Heart right ventricle (tissue), 16 donors: ENCODE measurements at regions not wholly inside any gene's neighbourhood (a gene's known extent, or its start where the extent isn't known, plus 50 kb on each side); places are given as distances from the start of the nearest gene placed in this dataset.

Experiments
- ATAC-seq, 8 donors: fragments of 200-7000 bp; cut with Tn5 transposase; one replicate each; pipeline ENCODE4 v1.9.1; 2020; ENCODE audit warnings: mild to moderate bottlenecking in 8 of 8, moderate library complexity in 8 of 8, moderate number of reproducible peaks in 1 of 8
- DNase-seq, 2 donors: peaks; one replicate each; pipeline ENCODE4 v3.0.0-alpha.2; 2020
- H3K27ac ChIP-seq, 10 donors: fragments of 200-600 bp; sonication (generic) in 2 of 10; one replicate each; pipeline versions ENCODE4 v1.5.0 to v1.8.0; 2020 to 2022; ENCODE audit warnings: mild to moderate bottlenecking in 3 of 10
- H3K27me3 ChIP-seq, 7 donors: fragments of 200-600 bp; one replicate each; pipeline ENCODE4 v1.8.0; 2021 to 2022; ENCODE audit warnings: mild to moderate bottlenecking in 2 of 7
- H3K36me3 ChIP-seq, 9 donors: fragments of 200-600 bp; sonication (generic) in 1 of 9; one replicate each; pipeline versions ENCODE4 v1.5.0 to v1.8.0; 2020 to 2022; ENCODE audit warnings: mild to moderate bottlenecking in 2 of 9
- H3K4me1 ChIP-seq, 9 donors: fragments of 200-600 bp; sonication (generic) in 1 of 9; one replicate each; pipeline versions ENCODE4 v1.5.0 to v1.8.0; 2020 to 2022; ENCODE audit warnings: mild to moderate bottlenecking in 4 of 9
- H3K4me3 ChIP-seq, 10 donors: fragments of 200-600 bp; sonication (generic) in 2 of 10; one replicate each; pipeline versions ENCODE4 v1.5.0 to v1.8.0; 2020 to 2022; ENCODE audit warnings: mild to moderate bottlenecking in 7 of 10, moderate library complexity in 2 of 10
- H3K9me3 ChIP-seq, 11 donors: fragments of 200-600 bp in 10 of 11; sonication (generic) in 2 of 11; one replicate each; pipeline versions ENCODE4 v1.5.0 to v1.8.0; 2013 to 2022; ENCODE audit warnings: mild to moderate bottlenecking in 2 of 11, control low read depth in 1 of 11, moderate library complexity in 1 of 11
- WGBS, 2 donors: extraction: QIAGEN DNeasy Blood & Tissue Kit; methylation state at CpG; one replicate each; pipeline ENCODE4 v1.1.7; 2013; ENCODE audit warnings: inconsistent platforms in 1 of 2; 5-methylcytosine and 5-hydroxymethylcytosine counted together
- intact Hi-C, 10 donors: fragments of 100-400 bp; cut with DNase I; formaldehyde crosslinking; loops; one replicate each; pipeline versions ENCODE4 v1.11.1 to v1.14.2; 2022
- TF ChIP-seq, protein P1 (sequence below), 9 donors: fragments of 200-600 bp; sonication (generic) in 2 of 9; IDR thresholded peaks; one replicate each; pipeline versions ENCODE4 v1.5.0 to v1.8.0; 2021 to 2022; ENCODE audit warnings: antibody characterized with exemption in 9 of 9, mild to moderate bottlenecking in 5 of 9, moderate library complexity in 1 of 9
- donor health status: Arrhythmogenic right ventricular cardiomyopathy.
- donor health status: ischemic (EF 13 %, LVEDD 7.1; RV severe dilation, severe dysfunction).
- donor health status: healthy with polysubstance abuse.
- donor health status: DM: no; HTN: yes; CAD: no.
- donor health status: DM: no; HTN: no; CAD: no.
- donor health status: ischemic (EF 25% LVEDD 6.9; RV normal size, moderate dysfunction).
- donor health status: ischemic (EF 25% LVEDD 5.7; RV mildly dilated, moderate dysfunction).
- donor health status: healthy.
- donor health status: DM: yes; HTN: yes; CAD: no.
- donor health status: Ischemic cardiomyopathy.
- donor health status: ischemic (EF 35%, LVEDD 5.7; RV mildly dilated, moderate dysfunction).
- donor health status: nonischemic (EF 11% LVEDD 7.7; RV severe dilation, severe dysfunction).
- donor health status: DM: yes; HTN: yes; CAD: no.
- donor health status: PGD.
- donor health status: ischemic (EF 29% LVEDD 5.4; RV normal size, mild dysfunction).
- donor health status: nonischemic (EF 23%, LVEDD 6.1; RV moderate dilation, normal function).

DNA sequence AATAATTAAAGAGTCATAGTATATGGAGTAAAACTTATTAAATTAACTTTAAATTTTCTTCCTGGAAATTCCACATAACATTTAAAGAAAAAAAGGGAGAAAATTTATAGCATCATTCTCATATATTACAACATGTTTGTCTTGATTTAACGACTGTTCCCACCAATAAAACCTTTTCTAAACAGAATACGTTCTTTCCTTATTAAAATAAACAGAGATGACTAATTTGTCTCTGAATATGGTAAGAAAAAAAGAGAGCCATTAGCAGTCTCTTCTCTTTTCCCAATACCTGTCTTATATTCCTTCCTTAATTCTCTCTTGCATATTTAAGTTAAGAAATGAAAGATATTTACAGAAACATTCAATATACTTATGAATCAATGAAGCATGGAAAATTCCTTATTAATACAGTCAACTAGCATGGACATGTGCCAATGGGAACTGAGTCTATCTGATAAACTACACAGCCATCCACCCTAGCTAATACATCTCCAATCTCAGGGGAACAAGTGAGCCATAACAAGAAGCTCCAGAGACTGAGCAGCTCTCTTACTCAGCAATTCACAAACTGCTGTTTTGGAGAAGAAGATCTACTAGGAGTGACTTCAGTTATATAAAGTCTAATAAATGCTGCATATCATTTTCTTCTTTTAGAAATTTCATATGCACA, 347.1 kb upstream of the MANEA start:
- 61 to 62% methylated on average over 2 of the region's 2 CpGs for WGBS, 2 donors
- intact Hi-C loops, result no loop called here
- H3K4me1 ChIP-seq, result no peaks in the 10 kb centered on the region

DNA sequence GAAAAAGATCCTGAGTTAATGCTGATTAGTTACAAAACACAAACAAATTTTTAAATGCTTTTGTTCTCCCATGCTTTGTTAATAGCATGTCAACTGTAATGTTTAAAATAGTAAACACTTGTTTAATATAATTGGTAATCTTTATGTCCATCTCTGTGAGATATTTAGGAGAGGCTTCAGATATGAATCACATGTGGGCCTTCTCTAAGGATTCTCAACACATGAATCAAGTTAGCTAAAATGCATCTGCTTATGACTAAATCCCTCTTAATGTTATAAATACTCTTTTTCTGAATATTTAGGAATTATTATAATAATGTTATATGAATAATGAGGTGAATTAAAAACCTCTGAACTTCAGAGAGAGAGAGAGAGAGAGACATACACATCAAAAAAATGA, 345.9 kb upstream of the MANEA start:
- no peak overlapping the region for H3K27ac ChIP-seq
- DNase-seq, result no peak
- intact Hi-C loops, result no loop called here
- no peaks in the 10 kb centered on the region for H3K9me3 ChIP-seq
- no peaks in the 10 kb centered on the region for H3K36me3 ChIP-seq
- TF ChIP-seq, protein P1, sequence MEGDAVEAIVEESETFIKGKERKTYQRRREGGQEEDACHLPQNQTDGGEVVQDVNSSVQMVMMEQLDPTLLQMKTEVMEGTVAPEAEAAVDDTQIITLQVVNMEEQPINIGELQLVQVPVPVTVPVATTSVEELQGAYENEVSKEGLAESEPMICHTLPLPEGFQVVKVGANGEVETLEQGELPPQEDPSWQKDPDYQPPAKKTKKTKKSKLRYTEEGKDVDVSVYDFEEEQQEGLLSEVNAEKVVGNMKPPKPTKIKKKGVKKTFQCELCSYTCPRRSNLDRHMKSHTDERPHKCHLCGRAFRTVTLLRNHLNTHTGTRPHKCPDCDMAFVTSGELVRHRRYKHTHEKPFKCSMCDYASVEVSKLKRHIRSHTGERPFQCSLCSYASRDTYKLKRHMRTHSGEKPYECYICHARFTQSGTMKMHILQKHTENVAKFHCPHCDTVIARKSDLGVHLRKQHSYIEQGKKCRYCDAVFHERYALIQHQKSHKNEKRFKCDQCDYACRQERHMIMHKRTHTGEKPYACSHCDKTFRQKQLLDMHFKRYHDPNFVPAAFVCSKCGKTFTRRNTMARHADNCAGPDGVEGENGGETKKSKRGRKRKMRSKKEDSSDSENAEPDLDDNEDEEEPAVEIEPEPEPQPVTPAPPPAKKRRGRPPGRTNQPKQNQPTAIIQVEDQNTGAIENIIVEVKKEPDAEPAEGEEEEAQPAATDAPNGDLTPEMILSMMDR (IDR thresholded peaks at IDR 0.05), result no peak
- no peak overlapping the region for H3K4me3 ChIP-seq
- ATAC-seq, result no peak
- H3K4me1 ChIP-seq, result no peaks in the 10 kb centered on the region
- peaks cover 0 to 12% (median 0%) of the 10 kb centered on the region in 7 donors for H3K27me3 ChIP-seq

More for the DNA sequence above, 347.1 kb upstream of the MANEA start:
- ATAC-seq (no peak), DNase-seq (no peak)
- H3K4me3 ChIP-seq, result no peak overlapping the region
- no peaks in the 10 kb centered on the region for H3K9me3 ChIP-seq
- H3K36me3 ChIP-seq, result no peaks in the 10 kb centered on the region
- H3K27me3 ChIP-seq, result peaks cover 0 to 12% (median 0%) of the 10 kb centered on the region in 7 donors
- TF ChIP-seq, protein P1 (IDR thresholded peaks at IDR 0.05), result no peak
- H3K27ac ChIP-seq, result no peak overlapping the region

DNA sequence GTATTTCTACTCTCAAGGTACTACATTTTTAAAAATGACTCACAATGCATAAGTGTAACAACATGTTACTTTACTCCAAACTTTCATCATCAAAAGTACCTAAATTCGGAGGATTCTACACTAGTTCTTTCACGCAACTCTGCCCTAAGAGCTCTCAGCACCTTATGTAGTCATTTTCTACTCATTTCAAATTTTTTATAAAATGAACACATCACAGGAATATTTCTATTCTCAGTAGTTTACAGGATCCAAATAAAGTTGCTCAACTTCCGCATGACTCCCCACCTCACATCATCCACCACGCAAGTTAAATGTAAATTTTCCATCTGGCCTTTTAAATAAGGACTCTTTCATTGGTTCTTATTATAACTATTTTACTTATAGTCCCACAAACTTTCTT, 344.9 kb upstream of the MANEA start:
- peaks cover 0 to 8% (median 2%) of the 10 kb centered on the region in 7 donors for H3K27me3 ChIP-seq
- H3K9me3 ChIP-seq, result no peaks in the 10 kb centered on the region
- TF ChIP-seq, protein P1 (IDR thresholded peaks at IDR 0.05), result no peak
- intact Hi-C loops, result no loop called here
- H3K4me1 ChIP-seq, result no peaks in the 10 kb centered on the region
- no peak overlapping the region for H3K27ac ChIP-seq
- H3K4me3 ChIP-seq, result no peak overlapping the region
- H3K36me3 ChIP-seq, result no peaks in the 10 kb centered on the region
- no peak for ATAC-seq
- WGBS, 2 donors, result 91 to 92% methylated on average over 4 of the region's 4 CpGs
- no peak for DNase-seq

DNA sequence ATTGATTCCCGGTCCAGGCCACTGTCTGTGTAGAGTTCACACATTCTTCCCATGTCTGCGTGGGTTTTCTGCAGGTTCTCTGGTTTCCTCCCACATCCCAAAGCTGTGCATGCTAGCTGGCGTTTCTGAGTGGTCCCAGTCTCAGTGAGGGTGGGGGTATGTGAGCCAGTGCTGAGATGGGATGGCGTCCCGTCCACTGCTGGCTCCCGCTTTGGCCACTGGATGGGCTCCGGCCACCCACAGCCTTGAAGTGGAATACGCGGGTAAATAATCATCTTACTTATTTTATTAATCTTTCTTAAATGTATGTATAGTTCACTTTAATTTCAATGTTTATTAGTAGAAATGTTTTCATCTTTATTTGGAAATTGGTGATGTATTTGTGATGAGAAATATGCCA, 343.5 kb upstream of the MANEA start:
- no peak for DNase-seq
- no peak for ATAC-seq
- intact Hi-C loops, result no loop called here

More for the DNA sequence above, 343.5 kb upstream of the MANEA start:
- H3K27me3 ChIP-seq, result peaks cover 0 to 5% (median 0%) of the 10 kb centered on the region in 7 donors
- TF ChIP-seq, protein P1 (IDR thresholded peaks at IDR 0.05), result no peak
- no peaks in the 10 kb centered on the region for H3K9me3 ChIP-seq
- 80 to 82% methylated on average over 9 of the region's 9 CpGs for WGBS, 2 donors
- no peaks in the 10 kb centered on the region for H3K36me3 ChIP-seq
- no peak overlapping the region for H3K27ac ChIP-seq
- H3K4me1 ChIP-seq, result no peaks in the 10 kb centered on the region
- no peak overlapping the region for H3K4me3 ChIP-seq
